ENCODE measurements at regions not wholly inside any gene's neighbourhood (a gene's known extent, or its start where the extent isn't known, plus 50 kb on each side); places are given as distances from the start of the nearest gene placed in this dataset.

DNA sequence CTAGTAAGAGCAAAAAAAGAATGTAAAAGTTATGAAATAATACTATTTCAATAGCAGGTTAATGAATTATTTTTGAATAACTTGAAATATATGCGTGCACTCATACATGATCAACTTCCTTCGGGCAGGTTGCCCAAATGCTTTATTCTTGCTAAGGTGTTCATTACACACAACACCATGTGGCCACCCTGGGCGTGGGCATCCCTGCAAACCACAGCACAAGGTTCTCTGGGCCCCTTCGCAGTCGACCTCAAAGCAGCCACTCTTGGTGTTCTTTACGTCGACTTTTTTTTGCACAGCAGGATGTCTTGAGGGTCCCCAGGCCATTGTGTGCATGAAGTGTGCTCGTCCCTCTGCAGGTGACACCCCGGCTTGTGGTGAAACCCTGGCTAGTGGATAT, 300.7 kb upstream of the PITRM1 start:
- no peak for TF ChIP-seq TAF1 (IDR thresholded peaks at IDR 0.05; ENCODE audit: borderline replicate concordance, insufficient read depth, low read length)
- no peak for TF ChIP-seq POLR2AphosphoS5 (IDR thresholded peaks at IDR 0.05; ENCODE audit: low read depth, low read length)
- TF ChIP-seq, protein P1, sequence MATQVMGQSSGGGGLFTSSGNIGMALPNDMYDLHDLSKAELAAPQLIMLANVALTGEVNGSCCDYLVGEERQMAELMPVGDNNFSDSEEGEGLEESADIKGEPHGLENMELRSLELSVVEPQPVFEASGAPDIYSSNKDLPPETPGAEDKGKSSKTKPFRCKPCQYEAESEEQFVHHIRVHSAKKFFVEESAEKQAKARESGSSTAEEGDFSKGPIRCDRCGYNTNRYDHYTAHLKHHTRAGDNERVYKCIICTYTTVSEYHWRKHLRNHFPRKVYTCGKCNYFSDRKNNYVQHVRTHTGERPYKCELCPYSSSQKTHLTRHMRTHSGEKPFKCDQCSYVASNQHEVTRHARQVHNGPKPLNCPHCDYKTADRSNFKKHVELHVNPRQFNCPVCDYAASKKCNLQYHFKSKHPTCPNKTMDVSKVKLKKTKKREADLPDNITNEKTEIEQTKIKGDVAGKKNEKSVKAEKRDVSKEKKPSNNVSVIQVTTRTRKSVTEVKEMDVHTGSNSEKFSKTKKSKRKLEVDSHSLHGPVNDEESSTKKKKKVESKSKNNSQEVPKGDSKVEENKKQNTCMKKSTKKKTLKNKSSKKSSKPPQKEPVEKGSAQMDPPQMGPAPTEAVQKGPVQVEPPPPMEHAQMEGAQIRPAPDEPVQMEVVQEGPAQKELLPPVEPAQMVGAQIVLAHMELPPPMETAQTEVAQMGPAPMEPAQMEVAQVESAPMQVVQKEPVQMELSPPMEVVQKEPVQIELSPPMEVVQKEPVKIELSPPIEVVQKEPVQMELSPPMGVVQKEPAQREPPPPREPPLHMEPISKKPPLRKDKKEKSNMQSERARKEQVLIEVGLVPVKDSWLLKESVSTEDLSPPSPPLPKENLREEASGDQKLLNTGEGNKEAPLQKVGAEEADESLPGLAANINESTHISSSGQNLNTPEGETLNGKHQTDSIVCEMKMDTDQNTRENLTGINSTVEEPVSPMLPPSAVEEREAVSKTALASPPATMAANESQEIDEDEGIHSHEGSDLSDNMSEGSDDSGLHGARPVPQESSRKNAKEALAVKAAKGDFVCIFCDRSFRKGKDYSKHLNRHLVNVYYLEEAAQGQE (IDR thresholded peaks at IDR 0.05; ENCODE audit: insufficient read depth in 1 of 2, low read depth in 2 of 2, low read length in 2 of 2), result no peak
- no peak for TF ChIP-seq FOXP2 (optimal IDR thresholded peaks at IDR 0.05; ENCODE audit: borderline replicate concordance, extremely low read depth, extremely low read length, insufficient read depth)
- TF ChIP-seq SIN3A (IDR thresholded peaks at IDR 0.05; ENCODE audit: borderline replicate concordance, insufficient read depth, low read length), result no peak
